ENCODE measurements at regions not wholly inside any gene's neighbourhood (a gene's known extent, or its start where the extent isn't known, plus 50 kb on each side); places are given as distances from the start of the nearest gene placed in this dataset.

DNA sequence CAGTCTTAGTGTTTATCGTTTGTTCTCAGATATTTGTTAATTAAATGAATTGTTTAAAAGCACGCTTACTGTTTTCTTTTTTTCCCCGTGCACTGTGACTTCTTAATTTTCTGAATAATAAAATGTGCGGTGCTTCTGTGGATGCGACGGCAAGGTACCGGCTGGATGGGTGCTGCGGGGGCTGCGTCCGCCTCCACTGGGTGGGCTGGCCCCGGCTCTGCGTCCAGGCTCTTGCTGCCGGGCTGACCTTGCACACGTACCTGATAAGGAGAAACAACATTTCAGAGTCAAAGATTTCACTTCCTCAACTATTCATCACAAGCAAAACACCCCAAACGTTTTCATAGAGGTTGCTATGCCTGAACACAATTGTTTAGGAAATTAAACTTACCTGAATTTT, 404.0 kb upstream of the IRX1 start:
- FAIRE-seq (no peak), DNase-seq (ENCODE audit: low read depth in 1 of 2, low spot score in 2 of 2) (no peak)
- Histone ChIP-seq H3K9me3 (ENCODE audit: insufficient read depth in 2 of 2, low read depth in 1 of 2, low read length in 1 of 2) (no peaks in the 10 kb centered on the region), H3K27me3 (replicated peaks in 1 of 4; ENCODE audit: control insufficient read depth in 3 of 4, extremely low read depth in 1 of 4, insufficient read depth in 3 of 4, low read length in 3 of 4) (no peaks in the 10 kb centered on the region; a peak in 1 of 7 replicates), H4K8ac (ENCODE audit: extremely low read depth, insufficient read depth, low read length) (no peak overlapping the region), H3K14ac (ENCODE audit: insufficient read length) (no peak overlapping the region), H3K79me2 (ENCODE audit: control insufficient read depth in 1 of 2, insufficient read depth in 2 of 2, low read length in 2 of 2) (no peaks in the 10 kb centered on the region), H3K27ac (ENCODE audit: low read depth, low read length) (no peak overlapping the region), H2BK20ac (ENCODE audit: low read length) (no peak overlapping the region), H2BK5ac (ENCODE audit: low read depth, low read length) (no peak overlapping the region), H3K18ac (ENCODE audit: extremely low read depth, low read length) (no peak overlapping the region), H4K5ac (ENCODE audit: insufficient read length, low read depth, low read length) (no peak overlapping the region), H3K79me1 (ENCODE audit: low read depth, low read length) (no peaks in the 10 kb centered on the region), H3K4me1 (replicated peaks in 1 of 4; ENCODE audit: control insufficient read depth in 3 of 4, insufficient read depth in 4 of 4, low read length in 3 of 4) (peaks cover 2 to 5% (median 4%) of the 10 kb centered on the region in 4 experiments; a peak in 4 of 7 replicates), H2BK12ac (ENCODE audit: low read depth, low read length) (no peak overlapping the region), H4K20me1 (replicated peaks in 1 of 2; ENCODE audit: control insufficient read depth in 1 of 2, insufficient read depth in 2 of 2, low read length in 2 of 2) (no peaks in the 10 kb centered on the region), H3K23me2 (ENCODE audit: low read depth, low read length) (no peaks in the 10 kb centered on the region; the same call in 1 of the 2 replicates), H2AK5ac (ENCODE audit: low read depth, low read length) (no peak overlapping the region), H3K56ac (replicated peaks; ENCODE audit: insufficient read length, low read depth, low read length) (no peak overlapping the region), H4K91ac (replicated peaks; ENCODE audit: insufficient read length, low read length) (no peak overlapping the region), H3K4ac (replicated peaks; ENCODE audit: insufficient read length, low read depth, low read length) (no peak overlapping the region), H3K9ac (replicated peaks in 1 of 4; ENCODE audit: extremely low read depth in 1 of 4, low read depth in 3 of 4, low read length in 3 of 4) (no peak overlapping the region), H2BK120ac (replicated peaks; ENCODE audit: low read depth, low read length) (no peak overlapping the region), H2AFZ (ENCODE audit: low read length) (no peak overlapping the region), H3K4me2 (ENCODE audit: insufficient read depth in 1 of 2, low read depth in 2 of 2, low read length in 2 of 2) (no peak overlapping the region), H2BK15ac (ENCODE audit: low read length) (no peak overlapping the region), H3K4me3 (ENCODE audit: extremely low read depth in 1 of 4, insufficient read depth in 2 of 4, low read depth in 3 of 4, low read length in 4 of 4) (no peak overlapping the region), H3K36me3 (ENCODE audit: control insufficient read depth in 2 of 4, insufficient read depth in 4 of 4, low read length in 3 of 4) (no peaks in the 10 kb centered on the region; a peak in 1 of 8 replicates), H3K23ac (ENCODE audit: insufficient read length) (no peak overlapping the region)
- ChIA-PET CTCF (ENCODE audit: partially characterized antibody) (interaction anchor here (1.4 kb wide), 1 partner anchor 9 kb away, joined by 3 read pairs; no protein-coding TSS in a partner anchor), POLR2A (ENCODE audit: partially characterized antibody) (no interaction called here)
- 87% methylated on average over 15 of the region's 15 CpGs; no CpG with 5 or more reads in 1 of the 2 experiments for WGBS, 2 experiments (ENCODE audit: extremely low coverage in 1 of 2, insufficient coverage in 1 of 2, insufficient read length in 1 of 2, insufficient replicate concordance in 2 of 2, low coverage in 1 of 2, low lambda C conversion rate in 2 of 2, missing lambda C conversion rate in 1 of 2)
- TF ChIP-seq, protein P1, sequence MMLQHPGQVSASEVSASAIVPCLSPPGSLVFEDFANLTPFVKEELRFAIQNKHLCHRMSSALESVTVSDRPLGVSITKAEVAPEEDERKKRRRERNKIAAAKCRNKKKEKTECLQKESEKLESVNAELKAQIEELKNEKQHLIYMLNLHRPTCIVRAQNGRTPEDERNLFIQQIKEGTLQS (IDR thresholded peaks at IDR 0.05; ENCODE audit: insufficient read depth, low read depth, low read length) = no peak
- TF ChIP-seq SIX5 (IDR thresholded peaks at IDR 0.05; ENCODE audit: low read depth, low read length) = no peak
